KG1 (cell line): ENCODE measurements at regions not wholly inside any gene's neighbourhood (a gene's known extent, or its start where the extent isn't known, plus 50 kb on each side); places are given as distances from the start of the nearest gene placed in this dataset.
"Not testable (repeated sequence)": the region's sequence is repeated elsewhere in the genome, so short reads cannot be mapped to it uniquely, and the experiment has no call there.

Experiments used
- DNase-seq: peaks from one replicate; lab custom pipeline; 2025; lab: John Stamatoyannopoulos, UW

- no peak for DNase-seq
Measured at GRCh38 chr14:28820677-28821076, 54.1 kb downstream of the FOXG1 start.

GRCh38 chr14:28821993-28822392 is 55.4 kb downstream of the FOXG1 start:
- DNase-seq: no peak

- no peak for DNase-seq
Measured at GRCh38 chr14:28823245-28823644, 56.7 kb downstream of the FOXG1 start.

- DNase-seq: no peak
Measured at GRCh38 chr14:28830115-28830534, 63.5 kb downstream of the FOXG1 start.

- no peak for DNase-seq
Measured at GRCh38 chr14:28831126-28831525, 64.5 kb downstream of the FOXG1 start.

GRCh38 chr14:28842569-28842968 is 76.0 kb downstream of the FOXG1 start:
- not testable (repeated sequence) for DNase-seq

GRCh38 chr14:28867571-28867970 is 101.0 kb downstream of the FOXG1 start:
- no peak for DNase-seq

GRCh38 chr14:28870033-28870564 is 103.5 kb downstream of the FOXG1 start:
- no peak for DNase-seq

GRCh38 chr14:28875934-28876571 is 109.5 kb downstream of the FOXG1 start:
- DNase-seq: no peak

- no peak for DNase-seq
Measured at GRCh38 chr14:28876572-28876945, 110.0 kb downstream of the FOXG1 start.

GRCh38 chr14:28877923-28878322 is 111.3 kb downstream of the FOXG1 start:
- DNase-seq: no peak

GRCh38 chr14:28879573-28879996 is 113.0 kb downstream of the FOXG1 start:
- no peak for DNase-seq

- no peak for DNase-seq
Measured at GRCh38 chr14:28886940-28887339, 120.4 kb downstream of the FOXG1 start.

- DNase-seq: no peak
Measured at GRCh38 chr14:28895389-28895788, 128.8 kb downstream of the FOXG1 start.

GRCh38 chr14:28896337-28896736 is 129.8 kb downstream of the FOXG1 start:
- no peak for DNase-seq

- no peak for DNase-seq
Measured at GRCh38 chr14:28901631-28902030, 135.0 kb downstream of the FOXG1 start.

GRCh38 chr14:28902930-28903329 is 136.3 kb downstream of the FOXG1 start:
- no peak for DNase-seq

GRCh38 chr14:28911521-28911920 is 144.9 kb downstream of the FOXG1 start:
- no peak for DNase-seq

GRCh38 chr14:28913056-28913455 is 146.5 kb downstream of the FOXG1 start:
- DNase-seq: no peak

GRCh38 chr14:28926122-28926521 is 159.5 kb downstream of the FOXG1 start:
- DNase-seq: no peak

- no peak for DNase-seq
Measured at GRCh38 chr14:28931999-28932398, 165.4 kb downstream of the FOXG1 start.

- DNase-seq: no peak
Measured at GRCh38 chr14:28936601-28937000, 170.0 kb downstream of the FOXG1 start.

GRCh38 chr14:28941758-28942157 is 175.2 kb downstream of the FOXG1 start:
- no peak for DNase-seq

GRCh38 chr14:28944605-28945004 is 178.0 kb downstream of the FOXG1 start:
- no peak for DNase-seq
